HG03520 (cell line): ENCODE measurements at regions not wholly inside any gene's neighbourhood (a gene's known extent, or its start where the extent isn't known, plus 50 kb on each side); places are given as distances from the start of the nearest gene placed in this dataset.

Source experiments
- ATAC-seq: cut with Tn5 transposase; IDR thresholded peaks from one replicate; pipeline ENCODE4 v1.9.1; 2021; ENCODE audit warnings: mild to moderate bottlenecking, moderate library complexity; ENCODE audit not compliant: unreplicated experiment

GRCh38 chr6:159100395-159101182, 55.8 kb upstream of the TAGAP start:
- ATAC-seq = no peak

GRCh38 chr6:159099961-159100360, 55.2 kb upstream of the TAGAP start:
- no peak for ATAC-seq

GRCh38 chr6:159099276-159099675, 54.5 kb upstream of the TAGAP start:
- no peak for ATAC-seq

- ATAC-seq = no peak
Observed at GRCh38 chr6:159098636-159099106, 53.9 kb upstream of the TAGAP start.

GRCh38 chr6:159097256-159097655, 52.5 kb upstream of the TAGAP start:
- ATAC-seq = no peak

- ATAC-seq = no peak
Observed at GRCh38 chr6:159095616-159096015, 50.8 kb upstream of the TAGAP start.

GRCh38 chr6:159094444-159095252, 49.9 kb upstream of the TAGAP start:
- peak; percentile 53 for ATAC-seq
